ENCODE measurements at regions not wholly inside any gene's neighbourhood (a gene's known extent, or its start where the extent isn't known, plus 50 kb on each side); places are given as distances from the start of the nearest gene placed in this dataset.

DNA sequence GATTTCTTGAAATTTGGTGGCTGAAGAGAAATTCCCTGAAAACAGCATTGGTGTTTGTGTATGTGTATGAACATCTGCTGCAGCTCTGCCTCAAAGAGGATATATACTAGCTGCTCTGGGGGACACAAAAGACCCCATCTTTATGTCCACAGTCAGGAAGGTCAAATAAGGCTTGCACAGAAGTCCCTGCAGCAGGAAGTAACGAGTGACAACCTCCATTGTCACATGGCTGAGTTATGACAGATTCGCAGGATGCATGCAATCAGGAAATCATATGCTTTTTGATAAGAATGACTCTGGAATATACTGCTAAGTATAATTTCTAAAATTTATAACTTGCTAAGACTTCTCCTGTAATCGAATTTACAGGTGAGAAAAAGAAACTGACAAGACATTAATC lies 225.9 kb upstream of the CST7 start:
- H3K36me3 ChIP-seq, result no peaks in the 10 kb centered on the region
- H3K27me3 ChIP-seq, result no peaks in the 10 kb centered on the region
- TF ChIP-seq, protein P1, sequence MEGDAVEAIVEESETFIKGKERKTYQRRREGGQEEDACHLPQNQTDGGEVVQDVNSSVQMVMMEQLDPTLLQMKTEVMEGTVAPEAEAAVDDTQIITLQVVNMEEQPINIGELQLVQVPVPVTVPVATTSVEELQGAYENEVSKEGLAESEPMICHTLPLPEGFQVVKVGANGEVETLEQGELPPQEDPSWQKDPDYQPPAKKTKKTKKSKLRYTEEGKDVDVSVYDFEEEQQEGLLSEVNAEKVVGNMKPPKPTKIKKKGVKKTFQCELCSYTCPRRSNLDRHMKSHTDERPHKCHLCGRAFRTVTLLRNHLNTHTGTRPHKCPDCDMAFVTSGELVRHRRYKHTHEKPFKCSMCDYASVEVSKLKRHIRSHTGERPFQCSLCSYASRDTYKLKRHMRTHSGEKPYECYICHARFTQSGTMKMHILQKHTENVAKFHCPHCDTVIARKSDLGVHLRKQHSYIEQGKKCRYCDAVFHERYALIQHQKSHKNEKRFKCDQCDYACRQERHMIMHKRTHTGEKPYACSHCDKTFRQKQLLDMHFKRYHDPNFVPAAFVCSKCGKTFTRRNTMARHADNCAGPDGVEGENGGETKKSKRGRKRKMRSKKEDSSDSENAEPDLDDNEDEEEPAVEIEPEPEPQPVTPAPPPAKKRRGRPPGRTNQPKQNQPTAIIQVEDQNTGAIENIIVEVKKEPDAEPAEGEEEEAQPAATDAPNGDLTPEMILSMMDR (IDR thresholded peaks at IDR 0.05), result no peak
- intact Hi-C loops (cut with DNase I), result no loop called here
- H3K4me1 ChIP-seq, result no peaks in the 10 kb centered on the region
- 35 to 38% methylated on average over 3 of the region's 3 CpGs for WGBS, 2 donors
- H3K4me3 ChIP-seq, result no peak overlapping the region
- no peak overlapping the region for H3K27ac ChIP-seq
- DNase-seq (no peak), ATAC-seq (no peak), FAIRE-seq (no peak)
- H3K9me3 ChIP-seq, result no peaks in the 10 kb centered on the region

DNA sequence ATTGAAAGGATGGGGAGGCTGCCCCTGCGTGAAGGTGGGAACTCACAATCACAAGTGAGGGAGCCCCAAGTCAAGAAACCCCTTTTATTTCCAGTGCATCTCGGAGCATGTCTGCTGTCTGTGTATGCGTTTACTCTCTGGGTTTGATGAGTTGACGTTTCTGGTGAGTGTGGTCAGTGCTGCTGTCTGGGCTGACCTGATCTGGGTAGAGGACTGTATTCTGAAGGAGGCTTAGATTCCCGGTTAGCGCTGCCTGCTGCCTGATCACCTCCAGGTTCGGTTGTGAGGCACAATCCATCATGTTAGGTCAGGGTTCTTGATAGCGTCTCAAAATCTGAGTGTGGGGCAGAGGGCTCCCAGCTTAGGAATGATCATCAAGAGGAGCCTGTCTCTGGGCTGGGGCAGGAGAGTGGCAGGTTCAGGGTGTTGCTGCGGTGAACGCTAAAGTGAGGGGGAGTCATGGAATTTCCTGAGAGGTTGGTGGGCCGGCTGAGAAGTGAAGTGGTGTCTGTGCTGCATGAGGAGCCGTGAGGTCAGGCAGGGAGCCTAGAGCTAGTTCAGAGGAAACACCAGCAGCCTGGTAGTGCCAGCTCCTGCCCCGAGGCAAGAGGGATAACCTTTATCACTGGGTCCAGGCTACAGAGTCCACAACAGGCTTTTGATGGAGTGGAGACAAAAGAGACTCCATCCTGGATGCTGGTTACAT lies 225.3 kb upstream of the CST7 start:
- DNase-seq (no peak), FAIRE-seq (no peak), ATAC-seq (no peak)
- Histone ChIP-seq H3K4me3 (no peak overlapping the region), H3K4me1 (no peaks in the 10 kb centered on the region), H3K36me3 (no peaks in the 10 kb centered on the region), H3K9me3 (no peaks in the 10 kb centered on the region), H3K27me3 (no peaks in the 10 kb centered on the region), H3K27ac (no peak overlapping the region)
- intact Hi-C loops (cut with DNase I), result no loop called here
- TF ChIP-seq, protein P1 (IDR thresholded peaks at IDR 0.05), result no peak
- WGBS, 2 donors, result 61 to 69% methylated on average over 13 of the region's 13 CpGs

DNA sequence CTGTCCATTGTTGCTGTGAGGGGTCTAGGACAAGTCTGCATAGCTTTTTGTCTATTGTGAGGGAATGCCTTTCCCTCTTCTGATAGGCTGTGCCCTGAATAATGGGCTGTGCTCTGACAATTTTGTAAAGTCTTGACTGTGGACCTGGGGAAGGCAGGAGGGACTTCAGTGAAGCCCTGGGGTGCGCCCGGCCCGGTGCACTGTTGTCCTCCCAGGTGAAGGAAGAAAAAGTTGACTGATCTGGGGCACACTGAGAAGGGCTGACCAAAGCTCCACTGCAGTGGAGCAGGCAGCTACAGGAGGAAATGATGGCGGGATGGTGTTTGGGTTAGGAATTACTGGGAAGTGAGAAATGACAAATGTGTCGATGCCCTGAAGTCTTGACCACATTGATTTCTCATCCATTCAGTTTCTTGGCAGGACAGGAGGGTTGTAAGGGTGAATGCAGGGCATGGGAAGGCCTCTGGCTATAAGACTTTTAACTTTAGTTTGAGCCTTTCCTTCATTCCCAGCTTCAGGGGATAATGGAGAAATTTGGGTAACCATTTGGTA lies 224.0 kb upstream of the CST7 start:
- Histone ChIP-seq H3K27ac (no peak overlapping the region), H3K4me1 (no peaks in the 10 kb centered on the region), H3K27me3 (no peaks in the 10 kb centered on the region), H3K4me3 (no peak overlapping the region), H3K36me3 (no peaks in the 10 kb centered on the region), H3K9me3 (no peaks in the 10 kb centered on the region)
- intact Hi-C loops (cut with DNase I), result no loop called here
- WGBS, 2 donors, result 87 to 90% methylated on average over 5 of the region's 5 CpGs
- no peak for FAIRE-seq
- ATAC-seq, result no peak
- TF ChIP-seq, protein P1 (IDR thresholded peaks at IDR 0.05), result no peak
- no peak for DNase-seq

DNA sequence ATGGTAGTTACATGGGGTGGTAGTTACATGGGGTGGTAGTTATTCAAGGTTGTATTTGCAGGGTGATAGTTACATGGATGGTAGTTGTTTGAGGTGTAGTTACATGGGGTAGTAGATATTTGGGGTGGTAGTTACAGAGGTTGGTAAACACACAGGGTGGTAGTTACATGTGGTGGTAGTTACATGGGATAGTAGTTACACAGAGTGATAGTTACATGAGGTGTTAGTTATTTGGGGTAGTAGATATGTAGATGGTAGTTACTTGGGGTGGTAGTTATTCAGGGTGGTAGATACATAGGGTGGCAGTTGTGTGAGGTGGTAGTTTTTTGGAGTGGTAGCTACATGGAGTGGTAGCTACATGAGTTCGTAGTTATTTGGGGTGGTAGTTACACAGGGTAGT lies 221.3 kb upstream of the CST7 start:
- Histone ChIP-seq H3K4me3 (no peak overlapping the region), H3K4me1 (no peaks in the 10 kb centered on the region), H3K9me3 (no peaks in the 10 kb centered on the region), H3K36me3 (no peaks in the 10 kb centered on the region), H3K27me3 (no peaks in the 10 kb centered on the region), H3K27ac (no peak overlapping the region)
- DNase-seq (no peak), FAIRE-seq (no peak), ATAC-seq (no peak)
- TF ChIP-seq, protein P1 (IDR thresholded peaks at IDR 0.05), result no peak
- 94 to 100% methylated on average over 1 of the region's 1 CpG for WGBS, 2 donors
- intact Hi-C loops (cut with DNase I), result no loop called here

DNA sequence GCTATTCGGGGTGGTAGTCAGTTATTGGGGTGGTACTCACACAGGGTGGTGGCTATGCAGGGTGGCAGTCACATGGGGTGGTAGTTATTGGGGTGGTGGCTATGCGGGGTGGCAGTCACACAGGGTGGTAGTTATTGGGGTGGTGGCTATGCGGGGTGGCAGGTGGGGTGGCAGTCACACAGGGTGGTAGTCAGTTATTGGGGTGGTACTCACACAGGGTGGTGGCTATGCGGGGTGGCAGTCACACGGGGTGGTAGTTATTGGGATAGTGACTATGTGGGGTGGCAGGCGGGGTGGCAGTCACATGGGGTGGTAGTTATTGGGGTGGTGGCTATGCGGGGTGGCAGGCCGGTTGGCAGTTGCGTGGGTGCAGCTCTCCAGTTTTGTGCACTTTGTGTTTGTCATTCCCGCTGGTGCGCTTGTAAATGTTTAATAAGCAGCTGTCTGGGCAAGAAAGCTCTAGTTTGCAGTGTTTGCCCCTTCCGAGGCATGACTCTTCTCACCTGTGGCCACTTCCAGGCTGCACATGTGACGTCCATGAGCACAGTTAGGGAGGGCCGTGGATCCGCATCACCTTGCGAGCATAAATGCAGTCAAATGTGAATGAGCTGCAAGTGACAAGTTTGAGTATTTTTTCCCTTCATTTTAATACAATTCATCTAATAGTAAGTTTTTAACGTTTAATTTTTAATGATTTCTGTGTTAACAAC lies 219.0 kb upstream of the CST7 start:
- WGBS, 2 donors, result 81 to 88% methylated on average over 17 of the region's 17 CpGs
- intact Hi-C loops (cut with DNase I), result no loop called here
- FAIRE-seq (no peak), DNase-seq (no peak), ATAC-seq (no peak)
- no peaks in the 10 kb centered on the region for H3K36me3 ChIP-seq
- H3K4me1 ChIP-seq, result no peaks in the 10 kb centered on the region
- H3K27me3 ChIP-seq, result no peaks in the 10 kb centered on the region
- TF ChIP-seq, protein P1 (IDR thresholded peaks at IDR 0.05), result no peak
- H3K9me3 ChIP-seq, result no peaks in the 10 kb centered on the region
- no peak overlapping the region for H3K27ac ChIP-seq
- no peak overlapping the region for H3K4me3 ChIP-seq
